ENCODE measurements at regions not wholly inside any gene's neighbourhood (a gene's known extent, or its start where the extent isn't known, plus 50 kb on each side); places are given as distances from the start of the nearest gene placed in this dataset.

DNA sequence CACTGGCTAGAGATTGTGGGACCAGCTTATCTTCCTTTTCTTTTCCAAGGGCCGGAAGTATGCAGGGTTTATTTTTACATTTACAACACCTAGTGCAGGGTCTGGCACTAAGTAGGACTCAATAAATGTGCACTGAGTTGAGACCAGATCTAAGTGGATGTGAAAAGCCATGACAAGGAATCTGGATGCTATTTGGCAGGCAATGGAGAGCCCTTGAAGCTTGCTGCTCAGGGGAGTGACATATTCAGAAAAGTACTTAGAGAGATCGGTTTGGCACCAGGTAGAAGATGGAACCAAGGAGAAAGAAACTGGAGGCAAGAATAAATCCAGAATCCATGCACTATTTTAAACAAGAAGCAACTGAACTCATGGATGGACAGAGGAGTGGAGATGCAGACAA is 815.8 kb downstream of the MAFB start:
- TF ChIP-seq, protein P1, sequence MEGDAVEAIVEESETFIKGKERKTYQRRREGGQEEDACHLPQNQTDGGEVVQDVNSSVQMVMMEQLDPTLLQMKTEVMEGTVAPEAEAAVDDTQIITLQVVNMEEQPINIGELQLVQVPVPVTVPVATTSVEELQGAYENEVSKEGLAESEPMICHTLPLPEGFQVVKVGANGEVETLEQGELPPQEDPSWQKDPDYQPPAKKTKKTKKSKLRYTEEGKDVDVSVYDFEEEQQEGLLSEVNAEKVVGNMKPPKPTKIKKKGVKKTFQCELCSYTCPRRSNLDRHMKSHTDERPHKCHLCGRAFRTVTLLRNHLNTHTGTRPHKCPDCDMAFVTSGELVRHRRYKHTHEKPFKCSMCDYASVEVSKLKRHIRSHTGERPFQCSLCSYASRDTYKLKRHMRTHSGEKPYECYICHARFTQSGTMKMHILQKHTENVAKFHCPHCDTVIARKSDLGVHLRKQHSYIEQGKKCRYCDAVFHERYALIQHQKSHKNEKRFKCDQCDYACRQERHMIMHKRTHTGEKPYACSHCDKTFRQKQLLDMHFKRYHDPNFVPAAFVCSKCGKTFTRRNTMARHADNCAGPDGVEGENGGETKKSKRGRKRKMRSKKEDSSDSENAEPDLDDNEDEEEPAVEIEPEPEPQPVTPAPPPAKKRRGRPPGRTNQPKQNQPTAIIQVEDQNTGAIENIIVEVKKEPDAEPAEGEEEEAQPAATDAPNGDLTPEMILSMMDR (IDR thresholded peaks at IDR 0.05; ENCODE audit: low read depth, low read length, poor library complexity, severe bottlenecking), result no peak
- no peak for TF ChIP-seq EZH2phosphoT487 (IDR thresholded peaks at IDR 0.05; ENCODE audit: borderline replicate concordance, low read length)

Data from DOHH2 (cell line).